ENCODE measurements at regions not wholly inside any gene's neighbourhood (a gene's known extent, or its start where the extent isn't known, plus 50 kb on each side); places are given as distances from the start of the nearest gene placed in this dataset.

- H3K4me1 ChIP-seq (ENCODE audit: control insufficient read depth in 3 of 3, insufficient read depth in 2 of 3, low read depth in 1 of 3, low read length in 2 of 3) = no peaks in the 10 kb centered on the region
- H3K27me3 ChIP-seq (ENCODE audit: control insufficient read depth in 3 of 3, insufficient read depth in 3 of 3, low read length in 3 of 3) = no peaks in the 10 kb centered on the region
- DNase-seq = no peak
- no peak for FAIRE-seq
- WGBS, 3 donors = 95 to 100% (median 100%) methylated on average over 1 of the region's 1 CpG
- H3K36me3 ChIP-seq (ENCODE audit: control insufficient read depth in 3 of 3, insufficient read depth in 2 of 3, low read depth in 1 of 3, low read length in 3 of 3) = no peaks in the 10 kb centered on the region
- no peak overlapping the region for H3K4me3 ChIP-seq (ENCODE audit: low read depth in 1 of 3, low read length in 3 of 3)
- no peak overlapping the region for H3K27ac ChIP-seq (ENCODE audit: low read depth in 1 of 3, low read length in 2 of 3)
- H3K9me3 ChIP-seq (ENCODE audit: control insufficient read depth in 2 of 2, insufficient read depth in 1 of 2, low read depth in 1 of 2, low read length in 1 of 2) = peaks cover 0 to 15% of the 10 kb centered on the region in 2 donors
Observed at GRCh38 chr1:201772178-201772577, 56.8 kb upstream of the IPO9 start.

- no peaks in the 10 kb centered on the region for H3K4me1 ChIP-seq (ENCODE audit: control insufficient read depth in 3 of 3, insufficient read depth in 2 of 3, low read depth in 1 of 3, low read length in 2 of 3)
- no peak overlapping the region for H3K27ac ChIP-seq (ENCODE audit: low read depth in 1 of 3, low read length in 2 of 3)
- 64 to 68% (median 67%) methylated on average over 4 of the region's 4 CpGs for WGBS, 3 donors
- H3K27me3 ChIP-seq (ENCODE audit: control insufficient read depth in 3 of 3, insufficient read depth in 3 of 3, low read length in 3 of 3) = no peaks in the 10 kb centered on the region
- H3K4me3 ChIP-seq (ENCODE audit: low read depth in 1 of 3, low read length in 3 of 3) = no peak overlapping the region
- H3K36me3 ChIP-seq (ENCODE audit: control insufficient read depth in 3 of 3, insufficient read depth in 2 of 3, low read depth in 1 of 3, low read length in 3 of 3) = no peaks in the 10 kb centered on the region
- FAIRE-seq (no peak), DNase-seq (no peak)
- H3K9me3 ChIP-seq (ENCODE audit: control insufficient read depth in 2 of 2, insufficient read depth in 1 of 2, low read depth in 1 of 2, low read length in 1 of 2) = peaks cover 0 to 15% of the 10 kb centered on the region in 2 donors
Observed at GRCh38 chr1:201773764-201774163, 55.2 kb upstream of the IPO9 start.

GRCh38 chr1:201774224-201774982, 54.6 kb upstream of the IPO9 start:
- WGBS, 3 donors = 65 to 78% (median 66%) methylated on average over 4 of the region's 4 CpGs
- DNase-seq = no peak
- no peaks in the 10 kb centered on the region for H3K27me3 ChIP-seq (ENCODE audit: control insufficient read depth in 3 of 3, insufficient read depth in 3 of 3, low read length in 3 of 3)

GRCh38 chr1:201774983-201775344, 54.0 kb upstream of the IPO9 start:
- FAIRE-seq (no peak), DNase-seq (no peak)
- Histone ChIP-seq H3K27me3 (ENCODE audit: control insufficient read depth in 3 of 3, insufficient read depth in 3 of 3, low read length in 3 of 3) (no peaks in the 10 kb centered on the region), H3K27ac (ENCODE audit: low read depth in 1 of 3, low read length in 2 of 3) (no peak overlapping the region), H3K4me1 (ENCODE audit: control insufficient read depth in 3 of 3, insufficient read depth in 2 of 3, low read depth in 1 of 3, low read length in 2 of 3) (no peaks in the 10 kb centered on the region), H3K4me3 (ENCODE audit: low read depth in 1 of 3, low read length in 3 of 3) (no peak overlapping the region), H3K36me3 (ENCODE audit: control insufficient read depth in 3 of 3, insufficient read depth in 2 of 3, low read depth in 1 of 3, low read length in 3 of 3) (no peaks in the 10 kb centered on the region), H3K9me3 (ENCODE audit: control insufficient read depth in 2 of 2, insufficient read depth in 1 of 2, low read depth in 1 of 2, low read length in 1 of 2) (peaks cover 0 to 15% of the 10 kb centered on the region in 2 donors)
- 81 to 91% (median 84%) methylated on average over 1 of the region's 1 CpG for WGBS, 3 donors

More at GRCh38 chr1:201774224-201774982, 54.6 kb upstream of the IPO9 start:
- no peaks in the 10 kb centered on the region for H3K4me1 ChIP-seq (ENCODE audit: control insufficient read depth in 3 of 3, insufficient read depth in 2 of 3, low read depth in 1 of 3, low read length in 2 of 3)
- no peak overlapping the region for H3K4me3 ChIP-seq (ENCODE audit: low read depth in 1 of 3, low read length in 3 of 3)
- H3K36me3 ChIP-seq (ENCODE audit: control insufficient read depth in 3 of 3, insufficient read depth in 2 of 3, low read depth in 1 of 3, low read length in 3 of 3) = no peaks in the 10 kb centered on the region
- peaks cover 0 to 15% of the 10 kb centered on the region in 2 donors for H3K9me3 ChIP-seq (ENCODE audit: control insufficient read depth in 2 of 2, insufficient read depth in 1 of 2, low read depth in 1 of 2, low read length in 1 of 2)
- FAIRE-seq = no peak
- H3K27ac ChIP-seq (ENCODE audit: low read depth in 1 of 3, low read length in 2 of 3) = no peak overlapping the region

GRCh38 chr1:201775380-201775779, 53.6 kb upstream of the IPO9 start:
- no peaks in the 10 kb centered on the region for H3K36me3 ChIP-seq (ENCODE audit: control insufficient read depth in 3 of 3, insufficient read depth in 2 of 3, low read depth in 1 of 3, low read length in 3 of 3)
- H3K9me3 ChIP-seq (ENCODE audit: control insufficient read depth in 2 of 2, insufficient read depth in 1 of 2, low read depth in 1 of 2, low read length in 1 of 2) = peaks cover 0 to 15% of the 10 kb centered on the region in 2 donors
- 85 to 91% (median 87%) methylated on average over 3 of the region's 3 CpGs for WGBS, 3 donors
- FAIRE-seq = no peak
- DNase-seq = no peak
- no peaks in the 10 kb centered on the region for H3K27me3 ChIP-seq (ENCODE audit: control insufficient read depth in 3 of 3, insufficient read depth in 3 of 3, low read length in 3 of 3)
- no peak overlapping the region for H3K27ac ChIP-seq (ENCODE audit: low read depth in 1 of 3, low read length in 2 of 3)
- H3K4me1 ChIP-seq (ENCODE audit: control insufficient read depth in 3 of 3, insufficient read depth in 2 of 3, low read depth in 1 of 3, low read length in 2 of 3) = no peaks in the 10 kb centered on the region
- no peak overlapping the region for H3K4me3 ChIP-seq (ENCODE audit: low read depth in 1 of 3, low read length in 3 of 3)

- Histone ChIP-seq H3K9me3 (ENCODE audit: control insufficient read depth in 2 of 2, insufficient read depth in 1 of 2, low read depth in 1 of 2, low read length in 1 of 2) (no peaks in the 10 kb centered on the region), H3K4me3 (ENCODE audit: low read depth in 1 of 3, low read length in 3 of 3) (no peak overlapping the region), H3K27ac (ENCODE audit: low read depth in 1 of 3, low read length in 2 of 3) (no peak overlapping the region), H3K27me3 (ENCODE audit: control insufficient read depth in 3 of 3, insufficient read depth in 3 of 3, low read length in 3 of 3) (no peaks in the 10 kb centered on the region), H3K4me1 (ENCODE audit: control insufficient read depth in 3 of 3, insufficient read depth in 2 of 3, low read depth in 1 of 3, low read length in 2 of 3) (no peaks in the 10 kb centered on the region), H3K36me3 (ENCODE audit: control insufficient read depth in 3 of 3, insufficient read depth in 2 of 3, low read depth in 1 of 3, low read length in 3 of 3) (peaks cover 0 to 16% (median 0%) of the 10 kb centered on the region in 3 donors)
- DNase-seq (no peak), FAIRE-seq (no peak)
- 49 to 58% (median 57%) methylated on average over 5 of the region's 5 CpGs for WGBS, 3 donors
Observed at GRCh38 chr1:201778279-201779065, 50.5 kb upstream of the IPO9 start.

All from small intestine (tissue), 7 donors.